ENCODE measurements at regions not wholly inside any gene's neighbourhood (a gene's known extent, or its start where the extent isn't known, plus 50 kb on each side); places are given as distances from the start of the nearest gene placed in this dataset.

- H3K27me3 ChIP-seq (ENCODE audit: control insufficient read depth in 1 of 2, insufficient read depth in 2 of 2, low read length in 2 of 2), result peaks cover 0 to 22% of the 10 kb centered on the region in 2 experiments; a peak in 3 of 5 replicates
- H3K9me3 ChIP-seq (ENCODE audit: low read length), result peaks cover 7% of the 10 kb centered on the region
- H2AFZ ChIP-seq (ENCODE audit: low read length), result no peak overlapping the region
- no peak overlapping the region for H3K27ac ChIP-seq (ENCODE audit: extremely low read length, insufficient read depth, low read length)
- peak; percentile 93 for ATAC-seq
- BruUV-seq (replicated peaks), result no TSS peak
- no peaks in the 10 kb centered on the region for H3K36me3 ChIP-seq (replicated peaks in 1 of 2; ENCODE audit: control insufficient read depth in 1 of 2, insufficient read depth in 2 of 2, low read length in 2 of 2)
- ChIA-PET POLR2A (no interaction called here), CTCF (ENCODE audit: low intra/inter-chr PET ratio, low total read pairs) (no interaction called here)
- no peaks in the 10 kb centered on the region for H4K20me1 ChIP-seq (ENCODE audit: insufficient read depth, low read length)
- H3K4me2 ChIP-seq (ENCODE audit: low read depth, low read length), result peak overlapping the region; percentile 39
- H3K79me2 ChIP-seq (ENCODE audit: insufficient read depth, low read length), result no peaks in the 10 kb centered on the region
- WGBS (ENCODE audit: low lambda C conversion rate), result 5% methylated on average over 2 of the region's 2 CpGs
- H3K4me1 ChIP-seq (ENCODE audit: insufficient read depth, low read length), result peaks cover 23% of the 10 kb centered on the region
- in situ Hi-C loops (cut with HindIII; ENCODE audit: extremely low pct_ligation_motif_present, low pct_unique_long_range_greater_than_20kb), result no loop called here
- intact Hi-C loops (cut with micrococcal nuclease; ENCODE audit: unreplicated experiment), result loop anchor here (2.0 kb wide), 1 partner anchor 75 kb away; no protein-coding TSS in a partner anchor
- no peak for FAIRE-seq
- no peak overlapping the region for H3K9ac ChIP-seq (ENCODE audit: insufficient read depth, low read depth, low read length)
- peak; percentile 93 for DNase-seq (ENCODE audit: low spot score)
- no peak overlapping the region for H3K4me3 ChIP-seq (replicated peaks in 1 of 3; ENCODE audit: insufficient read depth in 1 of 3, low read depth in 2 of 3, low read length in 3 of 3)
- TF ChIP-seq ETV5 (CRISPR knock-in tag; IDR thresholded peaks at IDR 0.05; ENCODE audit: borderline replicate concordance) (0 out of 2 replicates have a peak, but pooled peaks have one; percentile 35), NONO (IDR thresholded peaks at IDR 0.05) (no peak), NONO (CRISPR knock-in tag; conservative IDR thresholded peaks at IDR 0.05) (no peak; the same call in 1 of the 2 replicates), ZNF879 (CRISPR knock-in tag; IDR thresholded peaks at IDR 0.05) (no peak), MEIS1 (CRISPR knock-in tag; IDR thresholded peaks at IDR 0.05; ENCODE audit: borderline replicate concordance) (peak; percentile 97; the same call in 1 of the 2 replicates), THAP11 (CRISPR knock-in tag; IDR thresholded peaks at IDR 0.05) (peak; percentile 34; the same call in 1 of the 2 replicates), FOXA3 (CRISPR knock-in tag; IDR thresholded peaks at IDR 0.05) (peak; percentile 96), ZNF749 (CRISPR knock-in tag; IDR thresholded peaks at IDR 0.05; ENCODE audit: borderline replicate concordance) (peak; percentile 54; the same call in 1 of the 2 replicates), ZNF672 (CRISPR knock-in tag; IDR thresholded peaks at IDR 0.05) (peak; percentile 36; the same call in 1 of the 2 replicates), SP5 (CRISPR knock-in tag; IDR thresholded peaks at IDR 0.05; ENCODE audit: borderline replicate concordance, low read depth) (peak; percentile 59), ZFP37 (CRISPR knock-in tag; IDR thresholded peaks at IDR 0.05; ENCODE audit: borderline replicate concordance) (no peak), ZNF234 (CRISPR knock-in tag; conservative IDR thresholded peaks at IDR 0.05) (no peak), ATF3 (CRISPR knock-in tag; IDR thresholded peaks at IDR 0.05) (0 out of 2 replicates have a peak, but pooled peaks have one; percentile 15), CEBPZ (IDR thresholded peaks at IDR 0.05; ENCODE audit: low read length) (no peak), ZNF7 (CRISPR knock-in tag; IDR thresholded peaks at IDR 0.05) (no peak), ZSCAN31 (CRISPR knock-in tag; IDR thresholded peaks at IDR 0.05; ENCODE audit: low read depth) (peak; percentile 100), SRY (CRISPR knock-in tag; IDR thresholded peaks at IDR 0.05) (peak; percentile 50; the same call in 1 of the 2 replicates), TBX2 (CRISPR knock-in tag; IDR thresholded peaks at IDR 0.05; ENCODE audit: borderline replicate concordance) (peak; percentile 98), ZNF205 (CRISPR knock-in tag; IDR thresholded peaks at IDR 0.05) (no peak), RARA (CRISPR knock-in tag; IDR thresholded peaks at IDR 0.05) (peak; percentile 92), ZNF780A (CRISPR knock-in tag; IDR thresholded peaks at IDR 0.05) (no peak)
These were observed 164.7 kb downstream of the LINC00237 start for GRCh38 chr20:20941468-20941889.
